Chondrocyte (in vitro differentiated cells): ENCODE measurements at regions not wholly inside any gene's neighbourhood (a gene's known extent, or its start where the extent isn't known, plus 50 kb on each side); places are given as distances from the start of the nearest gene placed in this dataset.

Experiments
- DNase-seq: peaks from one replicate; pipeline ENCODE4 v3.0.0; 2021; ENCODE audit warnings: mixed read lengths, low spot score
- H3K27ac Mint-ChIP-seq: one replicate; pipeline ENCODE4 v1.8.0; 2021; ENCODE audit warnings: mild to moderate bottlenecking, moderate library complexity, mixed read lengths; ENCODE audit not compliant: unreplicated experiment
- H3K27me3 Mint-ChIP-seq: 2 replicates; pipeline ENCODE4 v1.8.0; 2021; ENCODE audit warnings: low read depth, mixed read lengths
- H3K36me3 Mint-ChIP-seq: 2 replicates; pipeline ENCODE4 v1.8.0; 2021; ENCODE audit warnings: low read depth, mixed read lengths
- H3K4me1 Mint-ChIP-seq: 2 replicates; pipeline ENCODE4 v1.8.0; 2021; ENCODE audit warnings: low read depth, mild to moderate bottlenecking, mixed read lengths
- H3K4me3 Mint-ChIP-seq: one replicate; pipeline ENCODE4 v1.8.0; 2021; ENCODE audit warnings: mild to moderate bottlenecking, moderate library complexity, mixed read lengths; ENCODE audit not compliant: unreplicated experiment
- H3K9me3 Mint-ChIP-seq: 2 replicates; pipeline ENCODE4 v1.8.0; 2021; ENCODE audit warnings: low read depth, mixed read lengths
- CTCF ChIP-seq: fragments of 200-600 bp; sonication (generic); IDR thresholded peaks from 2 replicates; pipeline ENCODE4 v1.5.0; 2021; ENCODE audit warnings: antibody characterized with exemption, mild to moderate bottlenecking, moderate library complexity

GRCh38 chr6:114605656-114606055, 262.8 kb upstream of the HS3ST5 start:
- no peaks in the 10 kb centered on the region for H3K27me3 Mint-ChIP-seq
- H3K27ac Mint-ChIP-seq, result no peak overlapping the region
- no peak overlapping the region for H3K4me3 Mint-ChIP-seq
- H3K4me1 Mint-ChIP-seq, result no peaks in the 10 kb centered on the region
- no peak for TF ChIP-seq CTCF
- DNase-seq, result no peak
- no peaks in the 10 kb centered on the region for H3K36me3 Mint-ChIP-seq
- no peaks in the 10 kb centered on the region for H3K9me3 Mint-ChIP-seq

- H3K27me3 Mint-ChIP-seq, result no peaks in the 10 kb centered on the region
- H3K4me3 Mint-ChIP-seq, result no peak overlapping the region
- H3K27ac Mint-ChIP-seq, result no peak overlapping the region
- no peak for DNase-seq
- no peaks in the 10 kb centered on the region for H3K36me3 Mint-ChIP-seq
- H3K9me3 Mint-ChIP-seq, result no peaks in the 10 kb centered on the region
- H3K4me1 Mint-ChIP-seq, result no peaks in the 10 kb centered on the region
- TF ChIP-seq CTCF, result no peak
Measured at GRCh38 chr6:114600381-114600780, 257.6 kb upstream of the HS3ST5 start.

DNA sequence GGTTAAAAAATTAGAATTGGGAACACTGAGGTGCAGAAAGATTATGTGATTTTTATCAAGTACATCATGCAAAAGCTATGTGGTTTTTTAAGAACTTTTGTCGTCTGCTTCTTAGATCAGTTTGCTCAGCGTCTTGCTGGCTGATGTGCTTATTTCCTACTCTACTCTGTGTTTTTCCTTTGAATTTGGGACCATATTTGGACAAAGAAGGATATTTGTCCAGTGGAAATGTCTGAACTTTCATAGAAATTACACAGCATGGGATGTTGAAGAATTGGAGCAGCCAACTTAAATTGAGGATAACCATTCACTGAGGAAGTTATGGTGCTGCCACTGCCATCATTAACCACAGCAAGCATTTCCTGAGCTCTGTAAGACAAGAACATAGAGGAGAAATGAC, 252.8 kb upstream of the HS3ST5 start:
- Mint-ChIP-seq H3K27ac (no peak overlapping the region), H3K9me3 (no peaks in the 10 kb centered on the region), H3K4me3 (no peak overlapping the region), H3K4me1 (no peaks in the 10 kb centered on the region), H3K36me3 (no peaks in the 10 kb centered on the region), H3K27me3 (no peaks in the 10 kb centered on the region)
- DNase-seq, result no peak
- TF ChIP-seq CTCF, result no peak

DNA sequence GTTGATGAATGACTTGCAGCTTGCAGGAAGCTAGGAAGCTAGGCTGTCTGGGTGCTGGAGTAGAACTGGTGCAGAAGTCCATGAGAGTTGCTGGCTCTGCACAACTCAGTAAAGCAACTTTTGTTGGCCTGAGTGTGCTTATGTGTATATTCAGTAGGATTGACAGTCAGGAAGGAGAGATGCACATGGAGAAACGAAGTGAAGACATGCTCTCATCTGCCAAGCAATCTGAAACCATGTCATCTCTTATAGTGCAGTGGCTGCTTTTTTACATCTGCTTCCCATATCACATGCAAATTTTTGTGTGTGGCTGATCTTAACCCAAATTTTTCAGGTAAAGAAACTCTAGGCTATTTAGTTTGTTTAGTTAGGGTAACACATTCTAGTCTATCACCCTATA, 252.4 kb upstream of the HS3ST5 start:
- Mint-ChIP-seq H3K4me3 (no peak overlapping the region), H3K9me3 (no peaks in the 10 kb centered on the region), H3K4me1 (no peaks in the 10 kb centered on the region), H3K27ac (no peak overlapping the region), H3K27me3 (no peaks in the 10 kb centered on the region), H3K36me3 (no peaks in the 10 kb centered on the region)
- TF ChIP-seq CTCF, result no peak
- DNase-seq, result no peak

DNA sequence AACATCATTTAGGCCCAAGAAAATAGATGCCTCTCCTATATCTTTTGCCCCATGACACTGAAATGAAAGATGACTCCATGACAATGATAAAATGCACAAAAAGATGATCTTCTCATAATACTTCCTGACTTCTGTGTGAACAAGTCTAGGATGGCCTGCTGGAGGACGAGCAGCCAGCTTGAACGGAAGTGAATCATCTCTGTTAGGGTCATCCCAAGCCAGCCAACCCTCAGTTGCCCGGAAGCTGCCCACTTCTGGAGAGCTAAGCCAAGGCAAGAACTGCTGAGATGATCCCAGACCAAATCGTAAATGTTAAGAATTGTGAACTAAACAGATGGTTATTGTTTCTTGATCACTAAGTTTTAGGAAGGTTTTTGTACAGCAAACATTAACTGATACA, 249.7 kb upstream of the HS3ST5 start:
- no peak overlapping the region for H3K27ac Mint-ChIP-seq
- no peak for TF ChIP-seq CTCF
- no peak overlapping the region for H3K4me3 Mint-ChIP-seq
- no peak for DNase-seq
- H3K4me1 Mint-ChIP-seq, result no peaks in the 10 kb centered on the region
- H3K36me3 Mint-ChIP-seq, result no peaks in the 10 kb centered on the region
- H3K27me3 Mint-ChIP-seq, result no peaks in the 10 kb centered on the region
- no peaks in the 10 kb centered on the region for H3K9me3 Mint-ChIP-seq
